ENCODE measurements at regions not wholly inside any gene's neighbourhood (a gene's known extent, or its start where the extent isn't known, plus 50 kb on each side); places are given as distances from the start of the nearest gene placed in this dataset.

DNA sequence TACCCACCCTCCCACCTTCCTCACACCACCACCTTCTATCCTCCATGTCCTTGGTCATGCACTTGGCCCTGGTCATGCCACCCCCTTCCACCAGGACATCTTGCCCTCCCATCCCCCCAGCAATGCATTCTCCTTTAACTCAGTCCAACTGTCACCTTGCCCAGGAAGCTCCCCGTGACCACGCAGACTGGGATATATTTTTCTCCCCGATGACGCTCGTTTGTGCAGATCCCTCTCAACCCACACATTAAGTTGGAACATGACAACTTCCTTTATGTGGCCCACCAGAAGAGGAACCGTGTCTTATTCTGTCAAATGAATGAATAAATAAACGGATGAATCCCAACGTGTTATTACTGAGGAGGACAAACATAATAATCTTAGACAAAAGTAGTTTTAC lies 82.8 kb upstream of the TAS2R1 start:
- no peak for DNase-seq (ENCODE audit: low spot score)
- Histone ChIP-seq H2AFZ (no peak overlapping the region), H4K20me1 (ENCODE audit: insufficient read depth, poor library complexity, severe bottlenecking) (no peaks in the 10 kb centered on the region), H3K27ac (peak overlapping the region; percentile 5), H3K4me3 (no peak overlapping the region), H3K9me3 (ENCODE audit: low read depth) (no peaks in the 10 kb centered on the region), H3K27me3 (no peaks in the 10 kb centered on the region), H3K4me1 (ENCODE audit: insufficient read depth) (peaks cover 7% of the 10 kb centered on the region), H3K79me2 (no peaks in the 10 kb centered on the region), H3K9me2 (replicated peaks; ENCODE audit: insufficient read depth) (no peaks in the 10 kb centered on the region), H3K36me3 (replicated peaks; ENCODE audit: insufficient read depth, low read depth) (no peaks in the 10 kb centered on the region), H3K4me2 (no peak overlapping the region)
- TF ChIP-seq, protein P1, sequence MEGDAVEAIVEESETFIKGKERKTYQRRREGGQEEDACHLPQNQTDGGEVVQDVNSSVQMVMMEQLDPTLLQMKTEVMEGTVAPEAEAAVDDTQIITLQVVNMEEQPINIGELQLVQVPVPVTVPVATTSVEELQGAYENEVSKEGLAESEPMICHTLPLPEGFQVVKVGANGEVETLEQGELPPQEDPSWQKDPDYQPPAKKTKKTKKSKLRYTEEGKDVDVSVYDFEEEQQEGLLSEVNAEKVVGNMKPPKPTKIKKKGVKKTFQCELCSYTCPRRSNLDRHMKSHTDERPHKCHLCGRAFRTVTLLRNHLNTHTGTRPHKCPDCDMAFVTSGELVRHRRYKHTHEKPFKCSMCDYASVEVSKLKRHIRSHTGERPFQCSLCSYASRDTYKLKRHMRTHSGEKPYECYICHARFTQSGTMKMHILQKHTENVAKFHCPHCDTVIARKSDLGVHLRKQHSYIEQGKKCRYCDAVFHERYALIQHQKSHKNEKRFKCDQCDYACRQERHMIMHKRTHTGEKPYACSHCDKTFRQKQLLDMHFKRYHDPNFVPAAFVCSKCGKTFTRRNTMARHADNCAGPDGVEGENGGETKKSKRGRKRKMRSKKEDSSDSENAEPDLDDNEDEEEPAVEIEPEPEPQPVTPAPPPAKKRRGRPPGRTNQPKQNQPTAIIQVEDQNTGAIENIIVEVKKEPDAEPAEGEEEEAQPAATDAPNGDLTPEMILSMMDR (IDR thresholded peaks at IDR 0.05; ENCODE audit: poor library complexity) = no peak
- TF ChIP-seq EZH2 (IDR thresholded peaks at IDR 0.05; ENCODE audit: borderline replicate concordance) = no peak
- TF ChIP-seq EZH2phosphoT487 (IDR thresholded peaks at IDR 0.05; ENCODE audit: low read depth, severe bottlenecking, unreplicated experiment) = no peak
- WGBS (ENCODE audit: low lambda C conversion rate, missing lambda C conversion rate) = 75% methylated on average over 8 of the region's 8 CpGs

DNA sequence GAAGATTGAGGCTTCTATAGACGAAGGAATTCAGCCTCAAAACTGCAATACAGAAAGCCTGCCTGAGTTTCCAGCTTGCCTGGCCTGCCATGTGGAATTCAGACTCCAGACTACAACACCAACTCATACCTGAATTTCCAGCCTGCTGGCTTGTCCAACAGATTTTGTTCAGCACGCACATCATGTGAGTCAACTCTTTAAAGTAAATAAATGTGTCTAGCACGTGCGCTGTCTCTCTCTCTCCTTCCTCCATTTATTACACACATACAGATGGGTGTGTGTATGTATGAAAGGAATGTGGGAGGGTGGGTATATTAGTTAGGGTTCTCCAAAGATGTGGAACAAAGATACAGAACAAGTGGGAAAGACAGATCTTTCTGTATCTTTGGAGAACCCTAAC lies 82.4 kb upstream of the TAS2R1 start:
- H3K4me2 ChIP-seq = no peak overlapping the region
- no peaks in the 10 kb centered on the region for H3K9me2 ChIP-seq (replicated peaks; ENCODE audit: insufficient read depth)
- peaks cover 7% of the 10 kb centered on the region for H3K4me1 ChIP-seq (ENCODE audit: insufficient read depth)
- H3K27me3 ChIP-seq = no peaks in the 10 kb centered on the region
- H3K36me3 ChIP-seq (replicated peaks; ENCODE audit: insufficient read depth, low read depth) = no peaks in the 10 kb centered on the region
- no peaks in the 10 kb centered on the region for H3K9me3 ChIP-seq (ENCODE audit: low read depth)
- no peak overlapping the region for H2AFZ ChIP-seq
- no peak overlapping the region for H3K4me3 ChIP-seq
- no peaks in the 10 kb centered on the region for H4K20me1 ChIP-seq (ENCODE audit: insufficient read depth, poor library complexity, severe bottlenecking)
- peak; percentile 63 for DNase-seq (ENCODE audit: low spot score)
- H3K27ac ChIP-seq = peak overlapping the region; percentile 50
- no peak for TF ChIP-seq EZH2phosphoT487 (IDR thresholded peaks at IDR 0.05; ENCODE audit: low read depth, severe bottlenecking, unreplicated experiment)
- TF ChIP-seq, protein P1 (IDR thresholded peaks at IDR 0.05; ENCODE audit: poor library complexity) = no peak
- no peak for TF ChIP-seq EZH2 (IDR thresholded peaks at IDR 0.05; ENCODE audit: borderline replicate concordance)
- no peaks in the 10 kb centered on the region for H3K79me2 ChIP-seq
- 48% methylated on average over 4 of the region's 4 CpGs for WGBS (ENCODE audit: low lambda C conversion rate, missing lambda C conversion rate)

GRCh38 chr5:9710069-9710468 lies 79.9 kb upstream of the TAS2R1 start:
- TF ChIP-seq, protein P1 (IDR thresholded peaks at IDR 0.05; ENCODE audit: poor library complexity) = no peak
- TF ChIP-seq EZH2phosphoT487 (IDR thresholded peaks at IDR 0.05; ENCODE audit: low read depth, severe bottlenecking, unreplicated experiment) = no peak
- Histone ChIP-seq H3K4me2 (no peak overlapping the region), H3K9me3 (ENCODE audit: low read depth) (no peaks in the 10 kb centered on the region), H3K4me1 (ENCODE audit: insufficient read depth) (no peaks in the 10 kb centered on the region), H3K9me2 (replicated peaks; ENCODE audit: insufficient read depth) (no peaks in the 10 kb centered on the region), H3K4me3 (no peak overlapping the region), H3K27ac (no peak overlapping the region), H3K79me2 (no peaks in the 10 kb centered on the region), H3K36me3 (replicated peaks; ENCODE audit: insufficient read depth, low read depth) (no peaks in the 10 kb centered on the region), H4K20me1 (ENCODE audit: insufficient read depth, poor library complexity, severe bottlenecking) (no peaks in the 10 kb centered on the region), H3K27me3 (no peaks in the 10 kb centered on the region), H2AFZ (no peak overlapping the region)
- WGBS (ENCODE audit: low lambda C conversion rate, missing lambda C conversion rate) = 96% methylated on average over 1 of the region's 1 CpG
- no peak for DNase-seq (ENCODE audit: low spot score)

Data from hepatocyte (in vitro differentiated cells).